ENCODE measurements at regions not wholly inside any gene's neighbourhood (a gene's known extent, or its start where the extent isn't known, plus 50 kb on each side); places are given as distances from the start of the nearest gene placed in this dataset.

DNA sequence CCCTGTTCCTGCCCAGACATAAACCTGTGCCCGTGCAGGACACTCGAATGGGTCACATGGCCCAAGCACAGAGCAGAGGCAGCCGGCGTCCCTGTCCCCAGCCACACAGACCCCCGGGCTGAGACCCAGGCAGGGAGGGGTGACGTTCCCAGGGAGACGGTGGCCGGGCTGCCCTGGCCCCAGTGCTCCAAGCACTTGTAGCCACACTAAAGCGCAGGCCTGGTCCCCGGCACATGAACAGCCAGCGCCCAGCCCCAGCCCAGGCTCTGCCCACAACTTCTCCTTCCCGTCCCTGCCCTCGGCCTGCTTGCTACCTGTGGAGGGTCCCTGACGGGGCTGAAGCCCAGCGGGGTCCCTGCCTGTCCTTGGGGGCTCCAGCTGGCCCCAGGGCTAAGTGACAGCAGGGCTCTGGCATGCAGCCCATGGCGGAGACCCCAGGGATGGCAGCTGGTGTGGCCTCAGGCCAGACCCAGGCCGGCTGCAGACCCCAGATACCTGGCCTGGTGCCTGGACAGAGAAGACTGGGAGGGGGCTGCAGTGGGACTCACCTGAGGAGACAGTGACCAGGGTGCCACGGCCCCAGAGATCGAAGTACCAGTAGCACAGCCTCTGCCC, 338.4 kb downstream of the TMEM121 start:
- TF ChIP-seq POLR2A (IDR thresholded peaks at IDR 0.05; ENCODE audit: low read depth, low read length): no peak
- TF ChIP-seq TAF1 (IDR thresholded peaks at IDR 0.05; ENCODE audit: borderline replicate concordance, low read depth, low read length): no peak
- TF ChIP-seq POLR2AphosphoS5 (IDR thresholded peaks at IDR 0.05; ENCODE audit: low read depth, low read length): no peak
- FAIRE-seq (no peak), DNase-seq (ENCODE audit: insufficient read length) (no peak)

DNA sequence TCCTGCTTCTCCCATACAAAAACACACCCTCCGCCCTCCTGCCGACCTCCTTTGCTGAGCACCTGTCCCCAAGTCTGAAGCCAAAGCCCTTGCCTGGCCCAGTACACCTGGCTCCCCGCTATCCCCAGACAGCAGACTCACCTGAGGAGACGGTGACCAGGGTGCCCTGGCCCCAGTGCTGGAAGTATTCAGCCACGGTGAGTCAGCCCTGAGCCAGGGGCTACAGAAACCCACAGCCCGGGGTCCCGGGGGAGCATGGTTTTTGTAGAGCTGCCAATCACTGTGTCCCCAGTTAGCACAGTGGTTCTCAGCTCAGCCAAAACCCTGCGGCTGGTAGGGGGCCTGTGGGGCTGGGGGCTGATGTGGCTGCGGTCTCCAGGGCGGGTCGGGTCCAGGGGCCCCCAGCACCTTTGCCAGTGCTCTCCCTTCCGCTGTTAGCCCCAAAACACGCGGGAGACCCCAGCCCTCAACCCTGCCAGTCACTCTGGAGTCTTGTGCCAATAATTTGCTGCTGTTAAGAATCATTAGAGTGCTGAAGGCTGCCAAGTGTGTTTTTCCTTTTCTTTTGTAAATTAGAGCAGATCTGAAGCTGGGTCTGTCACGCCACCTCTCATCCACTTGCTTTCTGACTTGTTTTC, 339.0 kb downstream of the TMEM121 start:
- no peak for FAIRE-seq
- TF ChIP-seq POLR2A (IDR thresholded peaks at IDR 0.05; ENCODE audit: low read depth, low read length) (no peak), POLR2AphosphoS5 (IDR thresholded peaks at IDR 0.05; ENCODE audit: low read depth, low read length) (no peak), TAF1 (IDR thresholded peaks at IDR 0.05; ENCODE audit: borderline replicate concordance, low read depth, low read length) (no peak)
- DNase-seq (ENCODE audit: insufficient read length): no peak

DNA sequence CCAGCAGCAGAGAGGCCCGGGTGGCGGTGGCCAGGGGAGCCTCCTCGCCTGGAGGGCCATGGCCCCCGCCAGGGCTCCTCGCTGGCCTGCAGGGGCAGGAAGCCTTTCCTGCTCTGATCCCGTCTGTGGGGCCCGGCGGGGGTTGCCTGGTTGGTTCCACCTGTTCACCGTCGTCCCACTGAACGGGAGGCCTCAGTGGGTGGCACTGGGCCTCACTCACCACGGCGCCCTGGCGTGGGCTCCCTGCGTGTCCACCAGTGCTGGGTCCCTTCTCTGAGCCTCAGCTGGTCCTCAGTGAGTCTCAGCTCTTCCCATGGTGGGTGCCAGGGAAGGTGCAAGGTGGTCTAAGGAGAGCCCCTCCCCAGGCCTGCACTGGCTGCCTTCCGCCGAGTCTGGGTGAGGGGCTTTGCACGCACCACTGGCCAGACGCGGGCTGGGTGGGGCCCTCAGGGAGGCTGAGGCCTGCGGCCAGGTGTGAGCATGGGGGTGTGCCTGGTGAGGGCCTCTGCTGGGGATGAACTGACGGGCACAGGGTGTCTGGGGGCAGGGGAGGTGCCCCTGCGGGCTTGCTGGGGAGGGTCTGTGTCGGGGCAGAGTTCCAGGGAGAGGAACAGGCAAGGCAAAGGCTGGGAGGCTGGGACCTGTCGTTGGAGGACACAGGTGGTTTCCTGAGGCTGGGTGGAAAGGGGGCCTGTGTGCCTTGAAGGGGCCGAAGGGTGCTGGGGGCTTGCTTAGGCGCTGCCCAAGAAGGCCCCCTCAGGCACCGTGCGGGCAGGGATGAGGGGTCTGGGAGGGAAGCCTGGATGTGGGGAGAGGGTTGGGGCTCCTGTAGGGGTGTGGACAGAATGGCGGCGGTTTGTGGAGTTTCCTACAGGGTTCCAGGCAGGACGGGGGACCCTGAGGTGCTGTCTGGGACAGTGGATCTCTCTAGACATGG, 339.8 kb downstream of the TMEM121 start:
- DNase-seq (ENCODE audit: insufficient read length) (no peak), FAIRE-seq (no peak)

DNA sequence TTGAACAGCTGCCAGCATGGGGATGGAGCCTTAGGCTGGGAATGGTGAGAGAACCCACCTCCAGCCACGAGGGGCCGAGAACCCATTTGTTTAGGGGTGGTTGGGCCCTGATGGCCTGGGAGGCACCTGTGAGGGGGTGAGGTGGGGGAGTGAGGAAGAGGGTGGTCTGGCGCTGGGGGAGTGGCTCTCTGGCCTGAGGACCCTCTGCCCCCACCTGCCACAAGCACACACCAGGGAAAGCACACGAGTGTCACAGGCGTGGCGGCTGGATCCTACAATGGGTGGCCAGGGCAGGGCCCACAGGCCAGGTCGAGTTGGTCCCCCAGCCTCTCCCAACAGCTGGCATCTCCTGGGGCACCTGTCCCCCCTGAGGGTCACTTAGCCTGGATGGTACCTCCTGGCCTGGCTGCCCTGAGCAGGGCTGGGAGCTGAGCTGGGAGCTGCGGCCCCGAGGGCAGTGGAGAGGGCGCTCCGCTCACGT, 340.5 kb downstream of the TMEM121 start:
- FAIRE-seq: no peak
- no peak for TF ChIP-seq POLR2AphosphoS5 (IDR thresholded peaks at IDR 0.05; ENCODE audit: low read depth, low read length)
- TF ChIP-seq TAF1 (IDR thresholded peaks at IDR 0.05; ENCODE audit: borderline replicate concordance, low read depth, low read length): no peak
- TF ChIP-seq POLR2A (IDR thresholded peaks at IDR 0.05; ENCODE audit: low read depth, low read length): no peak
- no peak for DNase-seq (ENCODE audit: insufficient read length)

More for the DNA sequence above, 339.8 kb downstream of the TMEM121 start:
- TF ChIP-seq POLR2AphosphoS5 (IDR thresholded peaks at IDR 0.05; ENCODE audit: low read depth, low read length): no peak

DNA sequence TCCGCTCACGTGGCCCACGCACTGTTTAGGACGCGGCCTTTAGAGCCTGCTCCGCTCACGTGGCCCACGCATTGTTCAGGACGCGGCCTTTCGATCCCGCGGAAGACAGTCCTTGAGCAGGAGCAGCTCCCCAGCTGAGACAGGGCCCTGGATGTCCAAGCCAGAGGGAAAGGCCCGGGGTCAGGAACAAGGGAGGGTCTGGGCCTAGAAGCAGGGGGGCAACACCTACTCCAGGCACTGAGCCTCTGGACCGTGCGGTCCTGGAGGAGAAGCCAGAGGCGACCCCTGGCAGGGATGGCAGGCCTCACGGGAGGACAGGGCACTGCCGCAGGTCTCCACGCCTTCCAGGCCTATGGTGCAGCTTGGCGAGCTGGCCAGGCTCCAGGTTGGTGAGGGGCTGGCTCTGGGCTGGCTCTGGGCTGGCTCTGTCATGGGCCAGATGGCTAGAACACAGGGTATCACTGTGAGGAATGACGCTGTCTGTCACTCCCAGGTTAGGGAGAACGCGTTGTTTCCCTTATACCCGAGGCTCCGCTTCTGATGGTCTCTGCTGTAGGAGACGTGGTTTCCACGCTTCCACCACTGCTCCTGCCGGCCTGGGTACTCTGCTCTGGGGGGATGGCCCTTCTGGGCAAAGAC, 341.7 kb downstream of the TMEM121 start:
- no peak for DNase-seq (ENCODE audit: insufficient read length)
- FAIRE-seq: no peak

DNA sequence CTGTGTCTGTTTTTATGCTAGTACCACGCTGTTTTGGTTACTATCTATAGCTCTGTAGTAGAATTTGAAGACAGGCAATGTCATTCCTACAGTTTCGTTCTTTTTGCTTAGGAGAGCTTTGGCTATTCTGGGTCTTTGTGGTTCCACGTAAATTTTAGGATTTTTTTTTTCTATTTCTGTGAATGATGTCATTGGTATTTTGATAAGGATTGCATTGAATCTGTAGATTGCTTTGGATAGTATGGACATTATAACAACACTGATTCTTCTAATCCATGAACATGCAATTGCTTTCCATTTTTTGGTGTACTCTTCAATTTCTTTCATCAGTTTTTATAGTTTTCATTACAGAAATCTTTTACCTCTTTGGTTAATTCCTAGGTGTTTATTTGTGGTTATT, 345.2 kb downstream of the TMEM121 start:
- TF ChIP-seq POLR2A (IDR thresholded peaks at IDR 0.05; ENCODE audit: low read depth, low read length): no peak
- TF ChIP-seq TAF1 (IDR thresholded peaks at IDR 0.05; ENCODE audit: borderline replicate concordance, low read depth, low read length): no peak
- TF ChIP-seq POLR2AphosphoS5 (IDR thresholded peaks at IDR 0.05; ENCODE audit: low read depth, low read length): no peak
- DNase-seq (ENCODE audit: insufficient read length) (no peak), FAIRE-seq (no peak)

More for the DNA sequence above, 341.7 kb downstream of the TMEM121 start:
- TF ChIP-seq POLR2A (IDR thresholded peaks at IDR 0.05; ENCODE audit: low read depth, low read length): no peak
- TF ChIP-seq POLR2AphosphoS5 (IDR thresholded peaks at IDR 0.05; ENCODE audit: low read depth, low read length): no peak
- no peak for TF ChIP-seq TAF1 (IDR thresholded peaks at IDR 0.05; ENCODE audit: borderline replicate concordance, low read depth, low read length)

DNA sequence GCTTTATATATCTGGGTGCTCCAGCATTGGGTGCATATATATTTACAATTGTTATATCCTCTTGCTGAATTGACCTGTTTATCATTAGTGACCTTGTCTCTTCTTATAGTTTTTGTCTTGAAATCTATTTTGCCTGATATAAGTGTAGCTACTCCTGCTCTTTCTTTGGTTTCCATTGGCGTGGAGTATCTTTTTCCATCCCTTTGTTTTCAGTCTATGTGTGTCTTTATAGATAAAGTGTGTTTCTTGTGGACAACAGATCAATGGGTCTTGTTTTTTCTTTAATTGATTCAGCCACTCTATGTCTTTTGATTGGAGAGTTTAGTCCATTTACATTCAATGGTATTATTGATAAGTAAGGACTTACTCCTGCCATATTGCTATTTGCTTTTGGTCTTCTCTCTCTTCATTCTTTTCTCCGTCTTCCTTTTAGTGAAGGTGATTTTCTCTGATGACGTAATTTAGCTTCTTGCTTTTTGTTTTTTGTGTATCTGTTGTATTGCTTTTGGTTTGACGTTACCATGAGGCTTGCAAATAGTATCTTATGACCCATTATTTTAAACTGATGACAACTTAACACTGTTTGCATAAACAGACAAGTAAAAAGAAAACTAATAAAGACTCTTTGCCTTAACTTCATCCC, 347.6 kb downstream of the TMEM121 start:
- FAIRE-seq (no peak), DNase-seq (ENCODE audit: insufficient read length) (no peak)
- TF ChIP-seq POLR2A (IDR thresholded peaks at IDR 0.05; ENCODE audit: low read depth, low read length) (no peak), POLR2AphosphoS5 (IDR thresholded peaks at IDR 0.05; ENCODE audit: low read depth, low read length) (no peak), TAF1 (IDR thresholded peaks at IDR 0.05; ENCODE audit: borderline replicate concordance, low read depth, low read length) (no peak)

DNA sequence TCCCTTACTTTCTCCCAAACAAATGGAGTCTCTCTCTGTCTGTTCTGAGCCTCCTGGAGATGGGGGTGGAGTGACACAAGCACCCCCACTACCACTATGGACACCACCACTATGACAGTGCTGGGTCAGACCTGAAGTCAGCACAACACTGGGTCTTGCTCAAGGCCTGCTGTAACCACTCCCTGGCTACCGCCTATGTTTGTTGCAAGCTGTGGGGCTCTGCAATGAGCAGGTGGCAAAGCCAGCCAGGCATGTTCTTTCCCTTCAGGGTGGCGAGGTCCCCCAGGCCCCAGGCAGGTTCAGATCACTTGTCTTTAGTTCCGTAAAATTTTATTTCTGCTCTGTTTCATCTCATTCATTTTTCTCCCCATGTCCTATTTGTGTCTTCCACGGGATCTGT, 349.8 kb downstream of the TMEM121 start:
- no peak for FAIRE-seq
- no peak for TF ChIP-seq POLR2A (IDR thresholded peaks at IDR 0.05; ENCODE audit: low read depth, low read length)
- no peak for TF ChIP-seq POLR2AphosphoS5 (IDR thresholded peaks at IDR 0.05; ENCODE audit: low read depth, low read length)
- TF ChIP-seq TAF1 (IDR thresholded peaks at IDR 0.05; ENCODE audit: borderline replicate concordance, low read depth, low read length): no peak
- no peak for DNase-seq (ENCODE audit: insufficient read length)

DNA sequence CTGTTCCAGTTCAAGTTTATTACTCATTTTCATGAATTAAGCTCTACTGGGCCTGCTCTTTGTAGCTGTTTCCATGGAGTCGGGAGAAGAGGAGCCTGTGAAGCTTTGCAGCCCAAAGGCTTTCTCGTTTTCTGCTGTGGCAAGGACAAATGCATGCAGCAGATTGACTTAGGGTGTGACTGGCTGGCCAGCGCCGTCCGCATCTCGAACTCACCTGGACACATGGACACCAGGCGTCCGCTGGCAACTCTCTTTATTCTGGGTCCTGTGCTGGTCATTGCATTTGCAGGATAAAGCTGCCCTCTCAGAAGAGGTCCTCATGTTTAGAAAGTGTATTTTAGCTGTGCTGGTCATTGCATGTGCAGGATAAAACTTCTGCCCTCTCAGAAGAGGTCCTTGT, 350.4 kb downstream of the TMEM121 start:
- TF ChIP-seq TAF1 (IDR thresholded peaks at IDR 0.05; ENCODE audit: borderline replicate concordance, low read depth, low read length): no peak
- TF ChIP-seq POLR2A (IDR thresholded peaks at IDR 0.05; ENCODE audit: low read depth, low read length): no peak
- no peak for TF ChIP-seq POLR2AphosphoS5 (IDR thresholded peaks at IDR 0.05; ENCODE audit: low read depth, low read length)
- DNase-seq (ENCODE audit: insufficient read length) (no peak), FAIRE-seq (no peak)

DNA sequence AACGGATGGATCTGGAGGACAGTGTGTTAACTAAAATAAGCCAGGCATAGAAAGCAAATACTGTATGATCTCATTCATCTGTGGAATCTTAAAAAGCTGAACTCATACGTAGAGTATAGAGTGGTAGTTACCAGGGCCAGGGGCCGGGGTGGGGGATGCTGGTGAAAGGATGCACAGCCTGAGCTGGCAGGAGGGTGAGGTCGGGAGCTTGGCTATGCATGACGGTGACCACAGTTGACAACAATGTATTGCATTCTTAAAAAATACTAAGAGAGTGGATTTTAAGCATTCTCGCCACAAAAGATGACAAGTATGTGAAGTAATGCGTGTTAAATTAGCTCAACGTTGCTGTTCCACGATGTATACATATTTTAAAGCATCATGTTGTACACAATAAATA, 351.3 kb downstream of the TMEM121 start:
- DNase-seq (ENCODE audit: insufficient read length): no peak
- no peak for TF ChIP-seq POLR2A (IDR thresholded peaks at IDR 0.05; ENCODE audit: low read depth, low read length)
- no peak for TF ChIP-seq TAF1 (IDR thresholded peaks at IDR 0.05; ENCODE audit: borderline replicate concordance, low read depth, low read length)
- TF ChIP-seq POLR2AphosphoS5 (IDR thresholded peaks at IDR 0.05; ENCODE audit: low read depth, low read length): no peak
- FAIRE-seq: no peak

DNA sequence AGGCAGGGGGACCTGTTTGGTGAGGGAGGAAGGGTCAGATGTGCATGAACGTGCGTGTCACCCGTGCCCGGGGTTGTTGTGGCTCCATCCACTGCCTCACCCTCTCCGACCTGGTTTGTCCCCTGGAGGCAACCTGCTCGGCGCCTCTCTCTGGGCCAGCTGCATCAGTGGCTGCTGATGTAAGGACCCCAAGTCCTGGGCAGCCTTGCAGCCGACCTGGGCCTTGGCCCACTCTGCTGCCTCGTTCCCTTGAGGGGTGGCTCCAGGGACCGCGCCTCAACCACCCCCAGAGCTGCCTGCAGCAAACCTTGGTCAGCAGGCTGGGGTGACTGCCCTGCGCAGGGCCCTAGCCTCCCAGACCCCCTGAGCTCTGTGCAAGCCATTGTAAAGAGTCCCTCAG, 351.7 kb downstream of the TMEM121 start:
- no peak for DNase-seq (ENCODE audit: insufficient read length)
- FAIRE-seq: no peak
- no peak for TF ChIP-seq POLR2AphosphoS5 (IDR thresholded peaks at IDR 0.05; ENCODE audit: low read depth, low read length)
- no peak for TF ChIP-seq POLR2A (IDR thresholded peaks at IDR 0.05; ENCODE audit: low read depth, low read length)
- TF ChIP-seq TAF1 (IDR thresholded peaks at IDR 0.05; ENCODE audit: borderline replicate concordance, low read depth, low read length): no peak
